Fibroblast of pulmonary artery (primary cell): ENCODE measurements at regions not wholly inside any gene's neighbourhood (a gene's known extent, or its start where the extent isn't known, plus 50 kb on each side); places are given as distances from the start of the nearest gene placed in this dataset.

Source experiments
- DNase-seq: peaks from one replicate; pipeline ENCODE4 v3.0.0-alpha.2; 2010; ENCODE audit warnings: low read depth
- H3K4me3 ChIP-seq: replicated peaks from 2 replicates; pipeline ENCODE4 v1.5.1; 2011; ENCODE audit warnings: low read depth, mild to moderate bottlenecking, control low read depth, low read length, moderate library complexity
- CTCF ChIP-seq: IDR thresholded peaks from 2 replicates; pipeline ENCODE4 v1.5.1; 2011; ENCODE audit warnings: mild to moderate bottlenecking, control low read depth, low read length, inconsistent platforms; ENCODE audit errors: missing control alignments

GRCh38 chr6:145112711-145113148, 622.6 kb downstream of the EPM2A start:
- TF ChIP-seq CTCF: no peak
- H3K4me3 ChIP-seq: no peak overlapping the region
- DNase-seq: no peak

- TF ChIP-seq CTCF: no peak
- DNase-seq: no peak
- no peak overlapping the region for H3K4me3 ChIP-seq
These were observed 619.7 kb downstream of the EPM2A start for GRCh38 chr6:145115638-145116037.

GRCh38 chr6:145116591-145117178, 618.6 kb downstream of the EPM2A start:
- no peak for TF ChIP-seq CTCF
- H3K4me3 ChIP-seq: no peak overlapping the region
- DNase-seq: no peak

- DNase-seq: no peak
- no peak overlapping the region for H3K4me3 ChIP-seq
- no peak for TF ChIP-seq CTCF
These were observed 617.1 kb downstream of the EPM2A start for GRCh38 chr6:145118224-145118623.

- H3K4me3 ChIP-seq: no peak overlapping the region
- no peak for DNase-seq
- no peak for TF ChIP-seq CTCF
These were observed 616.2 kb downstream of the EPM2A start for GRCh38 chr6:145119081-145119480.

- no peak overlapping the region for H3K4me3 ChIP-seq
- no peak for DNase-seq
- TF ChIP-seq CTCF: no peak
These were observed 602.6 kb downstream of the EPM2A start for GRCh38 chr6:145132709-145133108.

- H3K4me3 ChIP-seq: no peak overlapping the region
- no peak for DNase-seq
- TF ChIP-seq CTCF: no peak
These were observed 599.6 kb downstream of the EPM2A start for GRCh38 chr6:145135702-145136101.
